HEK293 (cell line): ENCODE measurements at regions not wholly inside any gene's neighbourhood (a gene's known extent, or its start where the extent isn't known, plus 50 kb on each side); places are given as distances from the start of the nearest gene placed in this dataset.

ENCODE experiments used
- KLF1 ChIP-seq: fragments of 450-650 bp; formaldehyde crosslinking; IDR thresholded peaks from 2 replicates; pipeline ENCODE4 v1.5.1; 2016; ENCODE audit warnings: missing biosample characterization, missing genetic modification characterization
- OSR2 ChIP-seq: fragments of 450-650 bp; formaldehyde crosslinking; IDR thresholded peaks from 2 replicates; pipeline ENCODE4 v1.5.1; 2016; ENCODE audit warnings: missing biosample characterization, missing genetic modification characterization
- PRDM1 ChIP-seq: fragments of 450-650 bp; formaldehyde crosslinking; IDR thresholded peaks from 2 replicates; pipeline ENCODE4; 2016; ENCODE audit warnings: missing biosample characterization, missing genetic modification characterization
- PRDM2 ChIP-seq: fragments of 450-650 bp; formaldehyde crosslinking; IDR thresholded peaks from 2 replicates; pipeline ENCODE4 v1.5.1; 2016; ENCODE audit warnings: missing biosample characterization, missing genetic modification characterization, borderline replicate concordance
- PRDM6 ChIP-seq: fragments of 450-650 bp; formaldehyde crosslinking; IDR thresholded peaks from 2 replicates; pipeline ENCODE4 v1.5.1; 2017; ENCODE audit warnings: missing biosample characterization, missing genetic modification characterization
- SCRT2 ChIP-seq: fragments of 450-650 bp; formaldehyde crosslinking; IDR thresholded peaks from 2 replicates; pipeline ENCODE4 v1.5.1; 2016; ENCODE audit warnings: missing biosample characterization, missing genetic modification characterization
- SP3 ChIP-seq: fragments of 450-650 bp; formaldehyde crosslinking; IDR thresholded peaks from 2 replicates; pipeline ENCODE4 v1.5.1; 2016; ENCODE audit warnings: missing biosample characterization, missing genetic modification characterization
- ZBTB20 ChIP-seq: fragments of 450-650 bp; formaldehyde crosslinking; IDR thresholded peaks from 2 replicates; pipeline ENCODE4 v1.5.1; 2016; ENCODE audit warnings: missing biosample characterization, missing genetic modification characterization
- ZBTB21 ChIP-seq: fragments of 450-650 bp; formaldehyde crosslinking; IDR thresholded peaks from 2 replicates; pipeline ENCODE4 v1.5.1; 2017; ENCODE audit warnings: missing biosample characterization, missing genetic modification characterization
- ZEB2 ChIP-seq: fragments of 450-650 bp; formaldehyde crosslinking; IDR thresholded peaks from 2 replicates; pipeline ENCODE4 v1.5.1; 2016; ENCODE audit warnings: missing biosample characterization, missing genetic modification characterization
- ZFHX2 ChIP-seq: fragments of 450-650 bp; formaldehyde crosslinking; conservative IDR thresholded peaks from 2 replicates; pipeline ENCODE4 v1.5.1; 2016; ENCODE audit warnings: missing biosample characterization, missing genetic modification characterization
- ZFP41 ChIP-seq: fragments of 450-650 bp; formaldehyde crosslinking; IDR thresholded peaks from 2 replicates; pipeline ENCODE4 v1.5.1; 2016; ENCODE audit warnings: missing biosample characterization, missing genetic modification characterization, borderline replicate concordance
- ZNF146 ChIP-seq: fragments of 450-650 bp; formaldehyde crosslinking; IDR thresholded peaks from 2 replicates; pipeline ENCODE4 v1.5.1; 2016; ENCODE audit warnings: missing biosample characterization, missing genetic modification characterization
- ZNF248 ChIP-seq: fragments of 450-650 bp; formaldehyde crosslinking; IDR thresholded peaks from 2 replicates; pipeline ENCODE4 v1.5.1; 2017; ENCODE audit warnings: missing biosample characterization, missing genetic modification characterization
- ZNF280D ChIP-seq: fragments of 450-650 bp; formaldehyde crosslinking; IDR thresholded peaks from 2 replicates; pipeline ENCODE4 v1.5.1; 2016; ENCODE audit warnings: missing biosample characterization, missing genetic modification characterization
- ZNF391 ChIP-seq: fragments of 450-650 bp; formaldehyde crosslinking; IDR thresholded peaks from 2 replicates; pipeline ENCODE4 v1.5.1; 2016; ENCODE audit warnings: low read depth, missing biosample characterization, missing genetic modification characterization, borderline replicate concordance
- ZNF394 ChIP-seq: fragments of 450-650 bp; formaldehyde crosslinking; IDR thresholded peaks from 2 replicates; pipeline ENCODE4 v1.5.1; 2016; ENCODE audit warnings: missing biosample characterization, missing genetic modification characterization, mild to moderate bottlenecking, moderate library complexity, borderline replicate concordance
- ZNF398 ChIP-seq: fragments of 450-650 bp; formaldehyde crosslinking; IDR thresholded peaks from 2 replicates; pipeline ENCODE4 v1.5.1; 2017; ENCODE audit warnings: missing biosample characterization, missing genetic modification characterization
- ZNF501 ChIP-seq: fragments of 450-650 bp; formaldehyde crosslinking; IDR thresholded peaks from 2 replicates; pipeline ENCODE4 v1.5.1; 2016; ENCODE audit warnings: missing biosample characterization, missing genetic modification characterization
- ZNF600 ChIP-seq: fragments of 450-650 bp; formaldehyde crosslinking; IDR thresholded peaks from 2 replicates; pipeline ENCODE4 v1.5.1; 2016; ENCODE audit warnings: missing biosample characterization, missing genetic modification characterization
- ZNF629 ChIP-seq: fragments of 450-650 bp; formaldehyde crosslinking; IDR thresholded peaks from 2 replicates; pipeline ENCODE4 v1.5.1; 2017; ENCODE audit warnings: missing biosample characterization, missing genetic modification characterization
- ZNF76 ChIP-seq: fragments of 450-650 bp; formaldehyde crosslinking; IDR thresholded peaks from 2 replicates; pipeline ENCODE4; 2016; ENCODE audit warnings: low read depth, missing biosample characterization, missing genetic modification characterization, borderline replicate concordance
- TF ChIP-seq, protein P1 (sequence below): fragments of 450-650 bp; formaldehyde crosslinking; IDR thresholded peaks from 2 replicates; pipeline ENCODE4 v1.5.1; 2016; ENCODE audit warnings: missing biosample characterization, missing genetic modification characterization, low read depth
- TF ChIP-seq, protein P2 (sequence below): fragments of 450-650 bp; formaldehyde crosslinking; IDR thresholded peaks from 2 replicates; pipeline ENCODE4 v1.5.1; 2016; ENCODE audit warnings: missing biosample characterization, missing genetic modification characterization

GRCh38 chr10:10796061-10796773, 221.5 kb upstream of the CELF2 start (continued):
- TF ChIP-seq ZNF398 (tag by site-specific recombination): peak; percentile 44
- TF ChIP-seq PRDM1 (tag by site-specific recombination): no peak
- TF ChIP-seq, protein P1, sequence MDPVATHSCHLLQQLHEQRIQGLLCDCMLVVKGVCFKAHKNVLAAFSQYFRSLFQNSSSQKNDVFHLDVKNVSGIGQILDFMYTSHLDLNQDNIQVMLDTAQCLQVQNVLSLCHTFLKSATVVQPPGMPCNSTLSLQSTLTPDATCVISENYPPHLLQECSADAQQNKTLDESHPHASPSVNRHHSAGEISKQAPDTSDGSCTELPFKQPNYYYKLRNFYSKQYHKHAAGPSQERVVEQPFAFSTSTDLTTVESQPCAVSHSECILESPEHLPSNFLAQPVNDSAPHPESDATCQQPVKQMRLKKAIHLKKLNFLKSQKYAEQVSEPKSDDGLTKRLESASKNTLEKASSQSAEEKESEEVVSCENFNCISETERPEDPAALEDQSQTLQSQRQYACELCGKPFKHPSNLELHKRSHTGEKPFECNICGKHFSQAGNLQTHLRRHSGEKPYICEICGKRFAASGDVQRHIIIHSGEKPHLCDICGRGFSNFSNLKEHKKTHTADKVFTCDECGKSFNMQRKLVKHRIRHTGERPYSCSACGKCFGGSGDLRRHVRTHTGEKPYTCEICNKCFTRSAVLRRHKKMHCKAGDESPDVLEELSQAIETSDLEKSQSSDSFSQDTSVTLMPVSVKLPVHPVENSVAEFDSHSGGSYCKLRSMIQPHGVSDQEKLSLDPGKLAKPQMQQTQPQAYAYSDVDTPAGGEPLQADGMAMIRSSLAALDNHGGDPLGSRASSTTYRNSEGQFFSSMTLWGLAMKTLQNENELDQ: no peak
- 0 out of 2 replicates have a peak, but pooled peaks have one; percentile 13 for TF ChIP-seq KLF1 (tag by site-specific recombination)
- TF ChIP-seq SP3: no peak
- TF ChIP-seq PRDM2 (tag by site-specific recombination): no peak
- no peak for TF ChIP-seq ZNF501
- TF ChIP-seq ZNF248 (tag by site-specific recombination): no peak
- TF ChIP-seq ZFHX2: no peak
- no peak for TF ChIP-seq SCRT2 (tag by site-specific recombination)
- TF ChIP-seq ZNF146 (tag by site-specific recombination): no peak
- TF ChIP-seq ZBTB20: peak; percentile 23; the same call in 1 of the 2 replicates
- no peak for TF ChIP-seq ZNF280D
- TF ChIP-seq ZNF600 (tag by site-specific recombination): no peak
- TF ChIP-seq ZEB2 (tag by site-specific recombination): 0 out of 2 replicates have a peak, but pooled peaks have one; percentile 39
- TF ChIP-seq ZFP41 (tag by site-specific recombination): no peak
- TF ChIP-seq ZNF76 (tag by site-specific recombination): no peak
- peak; percentile 77 for TF ChIP-seq PRDM6 (tag by site-specific recombination)
- TF ChIP-seq ZNF391 (tag by site-specific recombination): no peak
- peak; percentile 59 for TF ChIP-seq ZBTB21 (tag by site-specific recombination)
- peak; percentile 56; the same call in 1 of the 2 replicates for TF ChIP-seq OSR2 (tag by site-specific recombination)
- TF ChIP-seq ZNF394: peak; percentile 62; the same call in 1 of the 2 replicates
- TF ChIP-seq ZNF629 (tag by site-specific recombination): peak; percentile 80
- TF ChIP-seq, protein P2, sequence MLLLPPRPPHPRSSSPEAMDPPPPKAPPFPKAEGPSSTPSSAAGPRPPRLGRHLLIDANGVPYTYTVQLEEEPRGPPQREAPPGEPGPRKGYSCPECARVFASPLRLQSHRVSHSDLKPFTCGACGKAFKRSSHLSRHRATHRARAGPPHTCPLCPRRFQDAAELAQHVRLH (tag by site-specific recombination): no peak
